ENCODE measurements at regions not wholly inside any gene's neighbourhood (a gene's known extent, or its start where the extent isn't known, plus 50 kb on each side); places are given as distances from the start of the nearest gene placed in this dataset.

DNA sequence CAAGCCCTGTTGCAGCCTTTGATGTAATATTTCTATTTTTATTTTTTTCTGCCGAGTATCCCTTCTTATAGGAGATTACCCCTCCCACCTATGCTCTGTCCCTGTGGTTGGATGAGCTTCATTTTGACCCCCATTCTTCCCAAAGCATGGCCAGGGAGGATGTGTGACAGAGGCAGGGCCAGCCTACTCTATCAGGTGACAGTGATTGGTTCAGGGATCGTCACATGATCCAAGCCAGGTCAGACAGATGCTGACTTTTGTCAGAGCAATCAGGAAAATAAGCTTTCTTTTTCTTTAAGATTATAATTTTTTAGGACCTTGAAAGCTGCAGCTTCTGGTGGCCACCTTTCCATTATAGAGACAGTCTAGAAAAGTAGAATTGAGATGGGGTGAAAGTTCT is 314.3 kb downstream of the NUP35 start:
- no peak for DNase-seq (ENCODE audit: extremely low spot score)
- ChIA-PET POLR2A (no interaction called here), CTCF (no interaction called here)
- no peak for TF ChIP-seq ZNF384 (IDR thresholded peaks at IDR 0.05)
- TF ChIP-seq ELF4 (IDR thresholded peaks at IDR 0.05): no peak
- TF ChIP-seq FOXM1 (IDR thresholded peaks at IDR 0.05; ENCODE audit: borderline replicate concordance): no peak
- no peak for TF ChIP-seq FOXK2 (IDR thresholded peaks at IDR 0.05)
- TF ChIP-seq L3MBTL2 (conservative IDR thresholded peaks at IDR 0.05): no peak
- no peak for TF ChIP-seq HDGF (IDR thresholded peaks at IDR 0.05; ENCODE audit: borderline replicate concordance)
- TF ChIP-seq, protein P1, sequence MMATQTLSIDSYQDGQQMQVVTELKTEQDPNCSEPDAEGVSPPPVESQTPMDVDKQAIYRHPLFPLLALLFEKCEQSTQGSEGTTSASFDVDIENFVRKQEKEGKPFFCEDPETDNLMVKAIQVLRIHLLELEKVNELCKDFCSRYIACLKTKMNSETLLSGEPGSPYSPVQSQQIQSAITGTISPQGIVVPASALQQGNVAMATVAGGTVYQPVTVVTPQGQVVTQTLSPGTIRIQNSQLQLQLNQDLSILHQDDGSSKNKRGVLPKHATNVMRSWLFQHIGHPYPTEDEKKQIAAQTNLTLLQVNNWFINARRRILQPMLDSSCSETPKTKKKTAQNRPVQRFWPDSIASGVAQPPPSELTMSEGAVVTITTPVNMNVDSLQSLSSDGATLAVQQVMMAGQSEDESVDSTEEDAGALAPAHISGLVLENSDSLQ (IDR thresholded peaks at IDR 0.05): no peak
- no peak for TF ChIP-seq SP1 (IDR thresholded peaks at IDR 0.05)
- no peak for TF ChIP-seq BHLHE40 (IDR thresholded peaks at IDR 0.05; ENCODE audit: borderline replicate concordance)
- TF ChIP-seq TARDBP (IDR thresholded peaks at IDR 0.05): no peak
- TF ChIP-seq CTBP1 (IDR thresholded peaks at IDR 0.05; ENCODE audit: borderline replicate concordance): no peak
- no peak for TF ChIP-seq ARNT (IDR thresholded peaks at IDR 0.05)
- TF ChIP-seq FOXA1 (IDR thresholded peaks at IDR 0.05): no peak
- TF ChIP-seq NFRKB (IDR thresholded peaks at IDR 0.05): no peak
- no peak for TF ChIP-seq LEF1 (IDR thresholded peaks at IDR 0.05; ENCODE audit: borderline replicate concordance)
- no peak for TF ChIP-seq SUZ12 (IDR thresholded peaks at IDR 0.05)

DNA sequence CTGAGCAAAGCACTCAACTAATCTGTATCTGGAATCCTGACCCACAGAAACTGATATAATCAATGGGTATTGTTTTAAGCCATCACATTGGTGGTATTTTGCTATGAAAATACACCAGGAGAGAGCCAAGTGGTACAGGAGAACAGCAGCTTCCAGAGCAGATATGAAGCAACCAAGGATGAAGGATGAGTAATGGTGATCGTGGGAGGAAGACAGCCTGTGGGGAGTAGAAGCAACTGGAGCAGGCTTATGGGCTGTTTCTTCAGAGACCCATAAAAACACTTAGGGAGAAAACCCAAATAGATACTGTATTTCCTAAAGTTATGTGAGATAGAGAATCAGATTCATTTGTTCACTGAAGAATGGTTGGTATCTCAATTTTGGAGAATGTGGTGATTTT is 330.8 kb downstream of the NUP35 start:
- no peak for DNase-seq (ENCODE audit: extremely low spot score)
- ChIA-PET POLR2A (no interaction called here), CTCF (interaction anchor here (0.5 kb wide), 1 partner anchor 207 kb away, joined by 3 read pairs; no protein-coding TSS in a partner anchor)
- TF ChIP-seq LEF1 (IDR thresholded peaks at IDR 0.05; ENCODE audit: borderline replicate concordance) (no peak), SP1 (IDR thresholded peaks at IDR 0.05) (no peak), TARDBP (IDR thresholded peaks at IDR 0.05) (no peak), FOXK2 (IDR thresholded peaks at IDR 0.05) (no peak), ARNT (IDR thresholded peaks at IDR 0.05) (no peak), FOXM1 (IDR thresholded peaks at IDR 0.05; ENCODE audit: borderline replicate concordance) (no peak)
- TF ChIP-seq, protein P1 (IDR thresholded peaks at IDR 0.05): no peak

DNA sequence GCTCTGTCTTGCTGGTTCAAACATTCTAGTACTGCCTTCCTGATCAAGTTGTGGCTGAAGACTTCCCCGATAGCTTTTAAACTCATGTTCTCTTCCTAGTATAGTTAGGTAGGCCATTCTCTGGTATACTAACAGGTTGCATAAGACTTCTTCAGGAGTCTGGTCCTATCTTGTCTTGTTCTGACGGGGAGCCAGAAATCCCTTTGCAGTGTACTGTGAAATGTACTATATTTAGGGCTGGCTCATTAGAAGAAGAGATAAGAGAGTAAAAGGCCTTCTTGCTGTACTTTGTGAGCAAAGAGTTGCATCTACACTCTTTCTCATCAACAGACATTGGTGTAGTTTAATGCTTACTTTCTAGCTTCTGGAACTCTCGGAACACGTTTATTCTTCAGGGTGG is 331.9 kb downstream of the NUP35 start:
- POLR2A ChIA-PET: no interaction called here
- no peak for TF ChIP-seq TARDBP (IDR thresholded peaks at IDR 0.05)
- TF ChIP-seq SUZ12 (IDR thresholded peaks at IDR 0.05): no peak
- no peak for TF ChIP-seq FOXA1 (IDR thresholded peaks at IDR 0.05)
- TF ChIP-seq L3MBTL2 (conservative IDR thresholded peaks at IDR 0.05): no peak
- TF ChIP-seq, protein P1 (IDR thresholded peaks at IDR 0.05): no peak
- TF ChIP-seq HDGF (IDR thresholded peaks at IDR 0.05; ENCODE audit: borderline replicate concordance): no peak
- no peak for TF ChIP-seq CTBP1 (IDR thresholded peaks at IDR 0.05; ENCODE audit: borderline replicate concordance)
- TF ChIP-seq ARNT (IDR thresholded peaks at IDR 0.05): no peak
- no peak for TF ChIP-seq ELF4 (IDR thresholded peaks at IDR 0.05)
- TF ChIP-seq NFRKB (IDR thresholded peaks at IDR 0.05): no peak
- TF ChIP-seq BHLHE40 (IDR thresholded peaks at IDR 0.05; ENCODE audit: borderline replicate concordance): no peak
- no peak for TF ChIP-seq LEF1 (IDR thresholded peaks at IDR 0.05; ENCODE audit: borderline replicate concordance)
- no peak for TF ChIP-seq ZNF384 (IDR thresholded peaks at IDR 0.05)
- no peak for TF ChIP-seq FOXM1 (IDR thresholded peaks at IDR 0.05; ENCODE audit: borderline replicate concordance)
- DNase-seq (ENCODE audit: extremely low spot score): no peak
- CTCF ChIA-PET: no interaction called here

DNA sequence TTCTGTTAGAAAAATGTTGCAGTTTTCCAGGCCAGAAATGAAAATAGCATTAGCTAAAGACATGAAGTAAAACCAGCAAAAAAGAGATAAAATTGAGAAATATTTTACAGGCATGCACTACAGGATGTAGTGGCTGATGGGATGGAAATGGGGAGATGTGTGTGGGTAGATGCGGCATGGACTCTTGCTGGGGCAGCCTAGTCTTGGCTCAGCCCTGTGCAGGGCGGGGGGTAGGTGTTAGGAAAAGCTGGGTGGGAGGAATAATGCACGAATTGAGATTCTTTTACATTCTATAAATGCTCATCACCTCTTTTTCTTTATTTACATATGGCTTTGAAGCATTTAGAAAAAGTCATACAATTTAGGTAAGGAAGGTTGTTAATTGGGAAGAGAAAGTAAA is 334.2 kb downstream of the NUP35 start:
- TF ChIP-seq L3MBTL2 (conservative IDR thresholded peaks at IDR 0.05) (no peak), FOXK2 (IDR thresholded peaks at IDR 0.05) (no peak), TARDBP (IDR thresholded peaks at IDR 0.05) (no peak), CTBP1 (IDR thresholded peaks at IDR 0.05; ENCODE audit: borderline replicate concordance) (no peak), SUZ12 (IDR thresholded peaks at IDR 0.05) (no peak)
- TF ChIP-seq, protein P1 (IDR thresholded peaks at IDR 0.05): no peak
- ChIA-PET POLR2A (no interaction called here), CTCF (no interaction called here)
- no peak for DNase-seq (ENCODE audit: extremely low spot score)

DNA sequence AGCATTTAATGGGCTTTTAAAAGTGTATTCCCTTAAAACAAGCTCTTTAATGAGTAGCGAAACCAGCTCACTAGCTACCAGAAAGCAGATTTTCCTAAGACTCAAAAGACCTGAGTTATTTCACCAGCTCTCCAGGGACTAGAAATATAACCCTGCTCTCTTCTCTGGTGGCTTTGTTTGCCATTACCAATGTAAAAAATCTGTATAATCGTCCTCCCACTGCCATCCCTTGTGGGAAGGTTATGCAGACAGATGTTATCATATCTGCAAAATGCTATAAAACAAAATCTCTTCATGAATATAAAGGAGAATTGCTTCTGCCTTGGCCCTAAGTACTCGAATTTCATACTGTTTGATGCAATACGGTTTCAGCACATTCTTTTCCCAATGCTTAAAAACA is 335.2 kb downstream of the NUP35 start:
- ChIA-PET CTCF (no interaction called here), POLR2A (no interaction called here)
- no peak for DNase-seq (ENCODE audit: extremely low spot score)
- TF ChIP-seq ELF4 (IDR thresholded peaks at IDR 0.05) (no peak), NFRKB (IDR thresholded peaks at IDR 0.05) (no peak), SUZ12 (IDR thresholded peaks at IDR 0.05) (no peak), BHLHE40 (IDR thresholded peaks at IDR 0.05; ENCODE audit: borderline replicate concordance) (no peak), SP1 (IDR thresholded peaks at IDR 0.05) (no peak), CTBP1 (IDR thresholded peaks at IDR 0.05; ENCODE audit: borderline replicate concordance) (no peak), TARDBP (IDR thresholded peaks at IDR 0.05) (no peak), FOXM1 (IDR thresholded peaks at IDR 0.05; ENCODE audit: borderline replicate concordance) (no peak), ZNF384 (IDR thresholded peaks at IDR 0.05) (no peak), HDGF (IDR thresholded peaks at IDR 0.05; ENCODE audit: borderline replicate concordance) (no peak), FOXK2 (IDR thresholded peaks at IDR 0.05) (no peak), LEF1 (IDR thresholded peaks at IDR 0.05; ENCODE audit: borderline replicate concordance) (no peak)
- TF ChIP-seq, protein P1 (IDR thresholded peaks at IDR 0.05): no peak
